Kidney capillary endothelial cell (primary cell): ENCODE measurements at regions not wholly inside any gene's neighbourhood (a gene's known extent, or its start where the extent isn't known, plus 50 kb on each side); places are given as distances from the start of the nearest gene placed in this dataset.

Source experiments
- DNase-seq: peaks from one replicate; pipeline ENCODE4 v3.0.0-alpha.2; 2018; ENCODE audit warnings: low spot score

GRCh38 chr2:190785334-190785733 lies 95.3 kb upstream of the GLS start:
- DNase-seq: no peak

- DNase-seq: no peak
These were observed 94.0 kb upstream of the GLS start for GRCh38 chr2:190786404-190787166.

- DNase-seq: no peak
These were observed 92.8 kb upstream of the GLS start for GRCh38 chr2:190787743-190788235.

- DNase-seq: no peak
These were observed 91.3 kb upstream of the GLS start for GRCh38 chr2:190789074-190790004.

- peak; percentile 76 for DNase-seq
These were observed 89.2 kb upstream of the GLS start for GRCh38 chr2:190791347-190791975.

- no peak for DNase-seq
These were observed 88.5 kb upstream of the GLS start for GRCh38 chr2:190791976-190792575.

- DNase-seq: no peak
These were observed 87.4 kb upstream of the GLS start for GRCh38 chr2:190792956-190793888.

- DNase-seq: no peak
These were observed 86.2 kb upstream of the GLS start for GRCh38 chr2:190794377-190794776.

GRCh38 chr2:190794790-190795189 lies 85.8 kb upstream of the GLS start:
- no peak for DNase-seq

GRCh38 chr2:190795686-190796085 lies 84.9 kb upstream of the GLS start:
- DNase-seq: no peak

GRCh38 chr2:190799999-190800398 lies 80.6 kb upstream of the GLS start:
- no peak for DNase-seq

- no peak for DNase-seq
These were observed 80.1 kb upstream of the GLS start for GRCh38 chr2:190800528-190800927.

GRCh38 chr2:190802129-190802528 lies 78.5 kb upstream of the GLS start:
- DNase-seq: no peak

- DNase-seq: no peak
These were observed 77.9 kb upstream of the GLS start for GRCh38 chr2:190802626-190803209.

- DNase-seq: peak; percentile 39
These were observed 76.3 kb upstream of the GLS start for GRCh38 chr2:190804182-190804795.

GRCh38 chr2:190805126-190805525 lies 75.5 kb upstream of the GLS start:
- DNase-seq: no peak

- no peak for DNase-seq
These were observed 74.8 kb upstream of the GLS start for GRCh38 chr2:190805843-190806242.

GRCh38 chr2:190807886-190808285 lies 72.7 kb upstream of the GLS start:
- DNase-seq: no peak

GRCh38 chr2:190809139-190809764 lies 71.4 kb upstream of the GLS start:
- no peak for DNase-seq
